Lower lobe of right lung (tissue), 2 donors: ENCODE measurements at regions not wholly inside any gene's neighbourhood (a gene's known extent, or its start where the extent isn't known, plus 50 kb on each side); places are given as distances from the start of the nearest gene placed in this dataset.

ENCODE experiments used
- ATAC-seq, 2 donors: fragments of 200-7000 bp; cut with Tn5 transposase; one replicate each; pipeline ENCODE4 v1.9.1; 2020 to 2022; ENCODE audit warnings: mild to moderate bottlenecking in 2 of 2, moderate library complexity in 2 of 2
- DNase-seq: peaks from one replicate; pipeline ENCODE4 v3.0.0-alpha.2; 2020
- H3K27ac ChIP-seq: fragments of 200-600 bp; one replicate; pipeline ENCODE4 v1.8.0; 2022
- H3K27me3 ChIP-seq: fragments of 200-600 bp; one replicate; pipeline ENCODE4 v1.8.0; 2022; ENCODE audit warnings: low read depth
- H3K36me3 ChIP-seq: fragments of 200-600 bp; one replicate; pipeline ENCODE4 v1.8.0; 2022; ENCODE audit warnings: mild to moderate bottlenecking
- H3K4me1 ChIP-seq: fragments of 200-600 bp; one replicate; pipeline ENCODE4 v1.8.0; 2022
- H3K4me3 ChIP-seq: fragments of 200-600 bp; one replicate; pipeline ENCODE4 v1.8.0; 2022; ENCODE audit warnings: mild to moderate bottlenecking
- H3K9me3 ChIP-seq: fragments of 200-600 bp; one replicate; pipeline ENCODE4 v1.8.0; 2022
- intact Hi-C: fragments of 100-400 bp; cut with DNase I; formaldehyde crosslinking; loops from one replicate; pipeline ENCODE4 v1.11.0; 2022
- TF ChIP-seq, protein P1 (sequence below): fragments of 200-600 bp; IDR thresholded peaks from one replicate; pipeline ENCODE4 v1.8.0; 2022; ENCODE audit warnings: antibody characterized with exemption, mild to moderate bottlenecking
- donor health status: DM: no; HTN: yes; CAD: no; lungs with severe emphysema.

DNA sequence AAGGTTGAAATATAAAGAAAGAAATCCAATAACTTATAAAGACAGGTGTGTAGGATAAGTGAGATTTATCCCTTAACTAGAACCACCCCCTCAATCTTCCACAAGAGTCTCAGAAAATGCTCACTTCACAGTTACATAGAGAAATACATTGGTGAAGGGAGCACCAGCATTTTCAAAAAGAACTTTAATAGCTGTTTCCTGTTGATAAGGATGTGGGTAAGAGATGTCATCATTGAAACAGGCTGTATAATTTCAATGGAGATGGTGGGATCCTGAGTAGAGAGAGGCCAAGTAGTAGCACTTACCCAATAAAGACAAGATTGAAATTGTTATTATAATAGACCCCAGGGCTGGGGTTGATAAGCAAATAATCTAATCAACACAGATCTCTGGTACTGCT is 162.2 kb upstream of the TACR1 start:
- ATAC-seq = no peak
- TF ChIP-seq, protein P1, sequence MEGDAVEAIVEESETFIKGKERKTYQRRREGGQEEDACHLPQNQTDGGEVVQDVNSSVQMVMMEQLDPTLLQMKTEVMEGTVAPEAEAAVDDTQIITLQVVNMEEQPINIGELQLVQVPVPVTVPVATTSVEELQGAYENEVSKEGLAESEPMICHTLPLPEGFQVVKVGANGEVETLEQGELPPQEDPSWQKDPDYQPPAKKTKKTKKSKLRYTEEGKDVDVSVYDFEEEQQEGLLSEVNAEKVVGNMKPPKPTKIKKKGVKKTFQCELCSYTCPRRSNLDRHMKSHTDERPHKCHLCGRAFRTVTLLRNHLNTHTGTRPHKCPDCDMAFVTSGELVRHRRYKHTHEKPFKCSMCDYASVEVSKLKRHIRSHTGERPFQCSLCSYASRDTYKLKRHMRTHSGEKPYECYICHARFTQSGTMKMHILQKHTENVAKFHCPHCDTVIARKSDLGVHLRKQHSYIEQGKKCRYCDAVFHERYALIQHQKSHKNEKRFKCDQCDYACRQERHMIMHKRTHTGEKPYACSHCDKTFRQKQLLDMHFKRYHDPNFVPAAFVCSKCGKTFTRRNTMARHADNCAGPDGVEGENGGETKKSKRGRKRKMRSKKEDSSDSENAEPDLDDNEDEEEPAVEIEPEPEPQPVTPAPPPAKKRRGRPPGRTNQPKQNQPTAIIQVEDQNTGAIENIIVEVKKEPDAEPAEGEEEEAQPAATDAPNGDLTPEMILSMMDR = no peak

DNA sequence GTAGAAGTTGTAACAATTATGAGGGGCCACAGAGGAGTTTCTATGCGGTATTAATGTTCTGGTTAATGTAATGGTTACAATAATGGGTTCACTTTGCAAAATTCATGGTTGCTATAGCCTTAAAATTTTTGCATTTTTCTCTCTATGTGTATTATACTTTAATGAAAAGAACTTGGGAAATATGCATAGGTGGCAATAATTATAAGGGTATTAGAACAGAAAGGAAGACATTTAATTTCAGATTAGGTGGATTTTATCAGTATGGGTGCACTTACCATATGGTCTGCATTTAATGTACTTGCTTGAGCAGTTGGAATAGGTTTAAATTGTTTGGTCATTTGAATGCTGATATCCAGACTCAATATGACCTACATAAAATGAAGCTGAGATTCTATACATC is 161.6 kb upstream of the TACR1 start:
- ATAC-seq = no peak
- no peaks in the 10 kb centered on the region for H3K9me3 ChIP-seq
- DNase-seq = no peak
- TF ChIP-seq, protein P1 = no peak
- H3K36me3 ChIP-seq = no peaks in the 10 kb centered on the region
- intact Hi-C loops = no loop called here
- H3K27ac ChIP-seq = no peak overlapping the region
- no peaks in the 10 kb centered on the region for H3K4me1 ChIP-seq
- no peak overlapping the region for H3K4me3 ChIP-seq
- no peaks in the 10 kb centered on the region for H3K27me3 ChIP-seq

More for the DNA sequence above, 162.2 kb upstream of the TACR1 start:
- intact Hi-C loops = no loop called here
- no peak for DNase-seq
- H3K4me3 ChIP-seq = no peak overlapping the region
- no peaks in the 10 kb centered on the region for H3K9me3 ChIP-seq
- no peaks in the 10 kb centered on the region for H3K36me3 ChIP-seq
- H3K4me1 ChIP-seq = no peaks in the 10 kb centered on the region
- H3K27me3 ChIP-seq = no peaks in the 10 kb centered on the region
- H3K27ac ChIP-seq = no peak overlapping the region

DNA sequence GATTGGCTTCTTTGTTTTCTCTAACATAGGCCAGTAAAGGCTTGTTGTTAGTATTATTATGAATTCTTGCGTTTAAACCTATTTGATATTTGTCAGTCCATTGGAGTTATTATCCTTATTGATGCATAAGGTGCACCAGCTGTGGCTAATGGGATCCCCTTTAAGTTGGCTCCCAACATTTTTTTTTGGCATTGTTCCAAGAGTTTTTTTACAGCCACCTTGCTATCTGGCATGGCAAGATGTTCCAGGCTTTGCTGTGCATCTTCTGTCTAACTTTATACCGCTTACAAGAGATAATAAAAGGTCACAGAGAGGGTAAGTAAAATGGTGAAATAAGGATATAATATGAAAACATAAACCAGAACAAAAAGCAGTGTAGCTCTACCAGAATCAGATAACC is 157.5 kb upstream of the TACR1 start:
- TF ChIP-seq, protein P1 = no peak
- intact Hi-C loops = no loop called here
- no peaks in the 10 kb centered on the region for H3K4me1 ChIP-seq
- H3K27ac ChIP-seq = no peak overlapping the region
- no peaks in the 10 kb centered on the region for H3K36me3 ChIP-seq
- H3K27me3 ChIP-seq = no peaks in the 10 kb centered on the region
- DNase-seq = no peak
- no peak for ATAC-seq
- no peaks in the 10 kb centered on the region for H3K9me3 ChIP-seq
- H3K4me3 ChIP-seq = no peak overlapping the region

DNA sequence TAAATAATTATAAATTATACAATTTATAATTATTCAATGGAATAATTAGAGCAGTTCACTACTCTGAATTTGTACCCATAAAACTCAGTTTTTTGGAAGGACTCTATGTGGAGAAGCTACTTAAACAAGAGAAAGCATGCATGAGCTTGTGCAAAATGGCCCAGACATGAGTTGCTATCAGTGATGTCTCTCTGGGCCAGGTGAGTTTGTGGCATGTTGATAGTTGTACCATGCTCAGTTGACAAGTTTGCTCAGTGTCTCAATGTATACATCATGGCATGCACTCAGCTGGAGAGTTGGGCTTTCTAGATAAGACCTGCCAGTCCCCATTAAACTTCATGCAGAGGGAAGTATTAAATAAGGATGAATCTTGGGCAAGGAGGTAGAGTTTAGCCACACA is 153.8 kb upstream of the TACR1 start:
- Histone ChIP-seq H3K27me3 (no peaks in the 10 kb centered on the region), H3K9me3 (no peaks in the 10 kb centered on the region), H3K4me1 (no peaks in the 10 kb centered on the region), H3K4me3 (no peak overlapping the region), H3K27ac (no peak overlapping the region), H3K36me3 (no peaks in the 10 kb centered on the region)
- intact Hi-C loops = no loop called here
- TF ChIP-seq, protein P1 = no peak
- DNase-seq (no peak), ATAC-seq (no peak)

DNA sequence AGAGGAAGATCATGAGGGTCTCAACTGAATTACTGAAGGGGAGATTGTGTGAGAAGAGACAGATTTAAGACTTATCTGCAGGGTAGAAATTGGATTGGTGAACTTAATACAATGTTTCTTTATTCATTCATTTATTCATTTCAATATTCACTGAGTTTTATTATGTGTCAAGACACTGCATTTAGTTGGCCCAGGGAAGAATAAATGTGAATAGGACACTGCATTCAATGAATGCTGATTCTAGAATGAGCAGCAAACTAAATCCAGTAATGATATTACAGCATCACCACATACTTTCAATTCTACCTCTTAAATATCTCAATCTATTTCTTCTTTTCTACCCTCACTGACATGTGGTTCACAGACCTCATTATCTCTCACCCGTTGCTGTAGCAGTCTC is 149.0 kb upstream of the TACR1 start:
- H3K9me3 ChIP-seq = no peaks in the 10 kb centered on the region
- intact Hi-C loops = no loop called here
- DNase-seq = no peak
- no peaks in the 10 kb centered on the region for H3K4me1 ChIP-seq
- no peak overlapping the region for H3K4me3 ChIP-seq
- no peak for ATAC-seq
- no peaks in the 10 kb centered on the region for H3K27me3 ChIP-seq
- TF ChIP-seq, protein P1 = no peak
- H3K27ac ChIP-seq = no peak overlapping the region
- no peaks in the 10 kb centered on the region for H3K36me3 ChIP-seq

DNA sequence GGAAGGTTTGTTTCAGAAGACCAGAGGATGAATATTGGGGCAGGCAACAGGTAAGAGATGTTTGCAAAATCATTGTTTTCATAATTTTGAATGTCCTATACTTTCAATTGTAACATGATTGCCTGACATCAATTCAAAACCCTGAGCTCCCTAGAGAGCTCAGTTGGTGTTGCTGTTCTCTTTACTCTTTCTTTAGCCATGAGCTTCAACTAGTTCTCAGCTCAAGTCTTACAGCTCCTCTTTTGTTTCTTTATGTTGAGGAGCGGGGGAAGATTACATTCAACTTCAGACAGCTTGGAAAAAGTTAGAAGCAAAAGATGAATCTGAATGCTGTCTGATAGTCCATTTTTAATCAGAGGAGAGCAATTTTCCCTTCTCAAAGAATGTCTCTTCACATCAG is 144.8 kb upstream of the TACR1 start:
- no peaks in the 10 kb centered on the region for H3K4me1 ChIP-seq
- H3K27ac ChIP-seq = no peak overlapping the region
- ATAC-seq = no peak
- H3K4me3 ChIP-seq = no peak overlapping the region
- no peak for DNase-seq
- no peaks in the 10 kb centered on the region for H3K9me3 ChIP-seq
- no peaks in the 10 kb centered on the region for H3K27me3 ChIP-seq
- TF ChIP-seq, protein P1 = no peak
- intact Hi-C loops = no loop called here
- no peaks in the 10 kb centered on the region for H3K36me3 ChIP-seq
